K562 (cell line): ENCODE measurements at regions not wholly inside any gene's neighbourhood (a gene's known extent, or its start where the extent isn't known, plus 50 kb on each side); places are given as distances from the start of the nearest gene placed in this dataset.

Source experiments
- ATAC-seq: fragments of 200-7000 bp; cut with Tn5 transposase; 3 replicates; pipeline ENCODE4 v1.9.1; 2020; ENCODE audit warnings: moderate library complexity
- BruUV-seq: library from RNA; stranded (reverse); fragments of 400-500 nt; replicated peaks from 2 replicates; lab custom pipeline; 2021; lab: Mats Ljungman, UMichigan
- CTCF ChIA-PET: fragments of 300-600 bp; formaldehyde crosslinking; extraction: SDS; loops from one replicate; lab custom pipeline; 2021; ENCODE audit warnings: low intra/inter-chr PET ratio; lab: Yijun Ruan, JAX
- POLR2A ChIA-PET: fragments of 300-600, 350-650 bp; sonication (Branson Sonifier 250); formaldehyde crosslinking; extraction: SDS; loops from one replicate; lab custom pipeline; 2021; ENCODE audit warnings: antibody characterized with exemption, inconsistent platforms; lab: Yijun Ruan, JAX
- DNase-seq, 4 experiments: peaks; one replicate each; pipeline versions ENCODE4 v3.0.0 to v3.0.0-alpha.2; 2011 to 2018; ENCODE audit warnings: low spot score in 3 of 4, mixed read lengths in 3 of 4; ENCODE audit errors: extremely low read depth in 1 of 4
- FAIRE-seq: peaks from 2 replicates; lab custom pipeline; 2011; peaks lifted over from hg19 to GRCh38; lab: Jason Lieb, UNC
- H2AFZ ChIP-seq: 2 replicates; pipeline ENCODE4 v1.6.0; 2011; ENCODE audit warnings: low read depth, low read length, control low read depth, inconsistent platforms
- H3K27ac ChIP-seq: fragments of 200-600 bp; 3 replicates; pipeline ENCODE4 v1.8.0; 2011; ENCODE audit warnings: low read depth, mild to moderate bottlenecking, control low read depth, inconsistent platforms, low read length, moderate library complexity, mixed read lengths; ENCODE audit errors: extremely low read depth
- H3K27me3 ChIP-seq, 2 experiments: fragments of 300-600 bp in 1 of 2; 2 replicates in 1 of 2; 3 replicates in 1 of 2; pipeline versions ENCODE4 v1.6.0 to v1.8.0; 2011; ENCODE audit warnings: inconsistent platforms in 2 of 2, low read length in 2 of 2, mild to moderate bottlenecking in 1 of 2, mixed read lengths in 1 of 2, moderate library complexity in 1 of 2; ENCODE audit not compliant: control insufficient read depth in 2 of 2, insufficient read depth in 2 of 2
- H3K36me3 ChIP-seq: fragments of 300-600 bp; 3 replicates; pipeline ENCODE4 v1.8.0; 2011; ENCODE audit warnings: mild to moderate bottlenecking, low read length, inconsistent platforms; ENCODE audit not compliant: control insufficient read depth, insufficient read depth
- H3K4me1 ChIP-seq, 2 experiments: fragments of 200-600 bp in 1 of 2; replicated peaks in 1 of 2; 2 replicates in 1 of 2; 3 replicates in 1 of 2; pipeline versions ENCODE4 v1.5.1 to v1.8.0; 2011; ENCODE audit warnings: inconsistent platforms in 2 of 2, low read length in 2 of 2, mild to moderate bottlenecking in 1 of 2, mixed read lengths in 1 of 2, moderate library complexity in 1 of 2; ENCODE audit not compliant: control insufficient read depth in 2 of 2, insufficient read depth in 2 of 2
- H3K4me2 ChIP-seq: 2 replicates; pipeline ENCODE4 v1.6.1; 2011; ENCODE audit warnings: low read length, control low read depth, inconsistent platforms, mixed read lengths; ENCODE audit not compliant: insufficient read depth
- H3K4me3 ChIP-seq: fragments of 200-600 bp; sonication (generic), shearing (Covaris generic); 2 replicates; pipeline ENCODE4 v1.5.1; 2016; ENCODE audit warnings: control low read depth, inconsistent platforms
- H3K79me2 ChIP-seq: fragments of 200-600 bp; 3 replicates; pipeline ENCODE4 v1.8.0; 2011; ENCODE audit warnings: low read length, inconsistent platforms; ENCODE audit not compliant: control insufficient read depth, insufficient read depth
- H3K9ac ChIP-seq, 2 experiments: 2 replicates each; pipeline versions ENCODE4 v1.6.0 to v1.6.1; 2011; ENCODE audit warnings: low read depth in 2 of 2, low read length in 2 of 2, control low read depth in 1 of 2, inconsistent platforms in 1 of 2, mild to moderate bottlenecking in 1 of 2, mixed read lengths in 1 of 2; ENCODE audit not compliant: insufficient read depth in 1 of 2
- H3K9me1 ChIP-seq: one replicate; pipeline ENCODE4 v1.6.0; 2011; ENCODE audit warnings: inconsistent platforms, mild to moderate bottlenecking, low read length, moderate library complexity; ENCODE audit not compliant: control insufficient read depth, insufficient read depth
- H3K9me3 ChIP-seq: replicated peaks from 2 replicates; pipeline ENCODE4 v1.5.1; 2011; ENCODE audit warnings: low read depth, low read length, inconsistent platforms; ENCODE audit not compliant: control insufficient read depth, insufficient read depth
- H4K20me1 ChIP-seq: replicated peaks from 2 replicates; pipeline ENCODE4 v1.6.1; 2011; ENCODE audit warnings: low read length, inconsistent platforms, mixed read lengths; ENCODE audit not compliant: control insufficient read depth, insufficient read depth
- HOXB6 ChIP-seq: fragments of 250-450 bp; sonication (Bioruptor Pico); IDR thresholded peaks from 2 replicates; pipeline ENCODE4 v1.5.1; 2022; ENCODE audit warnings: mild to moderate bottlenecking, borderline replicate concordance
- KLF1 ChIP-seq: fragments of 450-650 bp; IDR thresholded peaks from 2 replicates; pipeline ENCODE4 v1.6.1; 2016; ENCODE audit warnings: missing genetic modification characterization, missing compliant biosample characterization
- MECOM ChIP-seq: fragments of 250-450 bp; sonication (Bioruptor Pico); IDR thresholded peaks from 2 replicates; pipeline ENCODE4 v1.8.0; 2022; ENCODE audit warnings: inconsistent platforms
- MEF2D ChIP-seq: conservative IDR thresholded peaks from 2 replicates; pipeline ENCODE4 v1.6.1; 2016; ENCODE audit warnings: low read depth, missing genetic modification characterization, missing compliant biosample characterization
- NFYB ChIP-seq: IDR thresholded peaks from 2 replicates; pipeline ENCODE4 v1.6.1; 2011; ENCODE audit warnings: mild to moderate bottlenecking, moderate library complexity; ENCODE audit not compliant: insufficient read length; ENCODE audit errors: extremely low read depth
- PHB ChIP-seq: fragments of 250-450 bp; sonication (Bioruptor Pico); IDR thresholded peaks from 2 replicates; pipeline ENCODE4 v1.5.0; 2021
- PHF8 ChIP-seq: fragments of 200-600 bp; sonication (generic); IDR thresholded peaks from 2 replicates; pipeline ENCODE4 v1.6.1; 2012; ENCODE audit warnings: mixed run types, mild to moderate bottlenecking, inconsistent platforms, low read length, moderate library complexity, borderline replicate concordance
- PTTG1 ChIP-seq: fragments of 450-650 bp; IDR thresholded peaks from 2 replicates; pipeline ENCODE4 v1.6.1; 2016; ENCODE audit warnings: low read depth, mild to moderate bottlenecking, missing genetic modification characterization, missing compliant biosample characterization
- SRSF7 ChIP-seq: fragments of 200-400 bp; formaldehyde crosslinking; optimal IDR thresholded peaks from 2 replicates; pipeline ENCODE3; 2017; ENCODE audit warnings: mild to moderate bottlenecking, low read depth, low read length
- STAT5A ChIP-seq: IDR thresholded peaks from 2 replicates; pipeline ENCODE4 v1.6.1; 2012; ENCODE audit warnings: low read length, inconsistent platforms, borderline replicate concordance
- SUPT5H ChIP-seq: fragments of 450-650 bp; IDR thresholded peaks from 2 replicates; pipeline ENCODE4 v1.6.1; 2016
- TAF9B ChIP-seq: fragments of 450-650 bp; IDR thresholded peaks from 2 replicates; pipeline ENCODE4 v1.6.1; 2018; ENCODE audit warnings: mild to moderate bottlenecking; ENCODE audit not compliant: partially characterized antibody
- USF1 ChIP-seq: sonication (generic); formaldehyde crosslinking; IDR thresholded peaks from 2 replicates; pipeline ENCODE4 v1.9.0; 2022; ENCODE audit warnings: mild to moderate bottlenecking, missing genetic modification reagents
- ZFP30 ChIP-seq: fragments of 250-450 bp; sonication (Bioruptor Pico); IDR thresholded peaks from 2 replicates; pipeline ENCODE4 v1.8.0; 2022; ENCODE audit warnings: moderate library complexity, mild to moderate bottlenecking, inconsistent platforms, borderline replicate concordance
- ZKSCAN1 ChIP-seq: fragments of 150-350 bp; IDR thresholded peaks from 2 replicates; pipeline ENCODE4 v1.6.1; 2016; ENCODE audit warnings: low read depth, low read length
- ZNF384 ChIP-seq: IDR thresholded peaks from 2 replicates; pipeline ENCODE4 v1.6.1; 2012; ENCODE audit warnings: low read depth, low read length, improper control_type of control experiment
- ZNF41 ChIP-seq: fragments of 250-450 bp; sonication (Bioruptor Pico); conservative IDR thresholded peaks from 2 replicates; pipeline ENCODE4 v1.4.0; 2020; ENCODE audit warnings: mild to moderate bottlenecking
- WGBS: fragments of 100-300 bp; shearing (Covaris generic); methylation state at CpG from one replicate; pipeline ENCODE4 v1.1.6; 2016; ENCODE audit warnings: low coverage, mixed read lengths; ENCODE audit not compliant: insufficient coverage; ENCODE audit errors: missing lambda C conversion rate; 5-methylcytosine and 5-hydroxymethylcytosine counted together
- in situ Hi-C: fragments of 300-500 bp; cut with MboI; formaldehyde crosslinking; loops from 4 replicates; pipeline ENCODE4 v1.15.0; 2018; ENCODE audit warnings: inconsistent platforms, mixed read lengths
- intact Hi-C: fragments of 100-400 bp; cut with micrococcal nuclease; formaldehyde crosslinking; loops from 2 replicates; pipeline ENCODE4 v1.14.2; 2022

GRCh38 chr6:168803874-168804273, 362.9 kb downstream of the SMOC2 start (continued):
- TF ChIP-seq KLF1 (tag) = no peak
- TF ChIP-seq, all 486 proteins: peak for 0

- DNase-seq (no peak), ATAC-seq (no peak), FAIRE-seq (no peak)
- CTCF ChIA-PET = no interaction called here
- intact Hi-C loops = no loop called here
- no peaks in the 10 kb centered on the region for H3K4me1 ChIP-seq
- no peaks in the 10 kb centered on the region for H3K79me2 ChIP-seq
- no peak overlapping the region for H3K27ac ChIP-seq
- no peak overlapping the region for H3K9ac ChIP-seq
- no peaks in the 10 kb centered on the region for H3K36me3 ChIP-seq
- H4K20me1 ChIP-seq = no peaks in the 10 kb centered on the region
- TF ChIP-seq SRSF7 = no peak
- no peak for TF ChIP-seq HOXB6 (CRISPR knock-in tag)
- no peak for TF ChIP-seq ZNF384
- TF ChIP-seq ZFP30 (CRISPR knock-in tag) = no peak
- no peak for TF ChIP-seq PHB (CRISPR knock-in tag)
- no peak for TF ChIP-seq TAF9B
- TF ChIP-seq USF1 = no peak
- TF ChIP-seq PTTG1 (tag) = no peak
- no peak for TF ChIP-seq STAT5A
- no peak for TF ChIP-seq SUPT5H
- no peak for TF ChIP-seq ZNF41
- TF ChIP-seq MECOM (CRISPR knock-in tag) = no peak
- no peak for TF ChIP-seq ZKSCAN1
- TF ChIP-seq MEF2D (tag) = no peak
- no peak for TF ChIP-seq NFYB
- TF ChIP-seq PHF8 = no peak
- no TSS peak for BruUV-seq
- in situ Hi-C loops = no loop called here
- WGBS = 0% methylated on average over 5 of the region's 5 CpGs
- H3K9me3 ChIP-seq = no peaks in the 10 kb centered on the region
- H3K4me2 ChIP-seq = no peak overlapping the region
- no peak overlapping the region for H2AFZ ChIP-seq
- peaks cover 5 to 23% of the 10 kb centered on the region in 2 experiments; a peak in 3 of 5 replicates for H3K27me3 ChIP-seq
- H3K4me3 ChIP-seq = no peak overlapping the region
- H3K9me1 ChIP-seq = no peaks in the 10 kb centered on the region
- POLR2A ChIA-PET = interaction anchor here (0.9 kb wide), 1 partner anchor 11 kb away, joined by 3 read pairs; no protein-coding TSS in a partner anchor
These were observed 358.1 kb downstream of the SMOC2 start for GRCh38 chr6:168799067-168799466.
